NB4 (cell line): ENCODE measurements at regions not wholly inside any gene's neighbourhood (a gene's known extent, or its start where the extent isn't known, plus 50 kb on each side); places are given as distances from the start of the nearest gene placed in this dataset.

ENCODE experiments used
- DNase-seq: peaks from one replicate; pipeline ENCODE4 v3.0.0; 2010; ENCODE audit warnings: low read depth
- H3K4me3 ChIP-seq: one replicate; pipeline ENCODE4 v1.5.1; 2011; ENCODE audit warnings: mild to moderate bottlenecking, low read depth, low read length, moderate library complexity
- MYC ChIP-seq: IDR thresholded peaks from 2 replicates; pipeline ENCODE4 v1.6.1; 2011; ENCODE audit warnings: low read depth, low read length
- POLR2A ChIP-seq: IDR thresholded peaks from 2 replicates; pipeline ENCODE4 v1.6.1; 2011; ENCODE audit warnings: mild to moderate bottlenecking; ENCODE audit not compliant: insufficient read length; ENCODE audit errors: extremely low read depth
- TF ChIP-seq, protein P1 (sequence below): IDR thresholded peaks from 2 replicates; pipeline ENCODE4 v1.6.1; 2011; ENCODE audit warnings: low read depth, low read length
- TF ChIP-seq, protein P2 (sequence below): IDR thresholded peaks from one replicate; pipeline ENCODE4 v1.5.1; 2012; ENCODE audit warnings: low read depth, low read length

GRCh38 chr2:194345347-194345746 is 1311.7 kb upstream of the SLC39A10 start:
- no peak overlapping the region for H3K4me3 ChIP-seq
- TF ChIP-seq, protein P1, sequence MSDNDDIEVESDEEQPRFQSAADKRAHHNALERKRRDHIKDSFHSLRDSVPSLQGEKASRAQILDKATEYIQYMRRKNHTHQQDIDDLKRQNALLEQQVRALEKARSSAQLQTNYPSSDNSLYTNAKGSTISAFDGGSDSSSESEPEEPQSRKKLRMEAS = no peak
- TF ChIP-seq, protein P2, sequence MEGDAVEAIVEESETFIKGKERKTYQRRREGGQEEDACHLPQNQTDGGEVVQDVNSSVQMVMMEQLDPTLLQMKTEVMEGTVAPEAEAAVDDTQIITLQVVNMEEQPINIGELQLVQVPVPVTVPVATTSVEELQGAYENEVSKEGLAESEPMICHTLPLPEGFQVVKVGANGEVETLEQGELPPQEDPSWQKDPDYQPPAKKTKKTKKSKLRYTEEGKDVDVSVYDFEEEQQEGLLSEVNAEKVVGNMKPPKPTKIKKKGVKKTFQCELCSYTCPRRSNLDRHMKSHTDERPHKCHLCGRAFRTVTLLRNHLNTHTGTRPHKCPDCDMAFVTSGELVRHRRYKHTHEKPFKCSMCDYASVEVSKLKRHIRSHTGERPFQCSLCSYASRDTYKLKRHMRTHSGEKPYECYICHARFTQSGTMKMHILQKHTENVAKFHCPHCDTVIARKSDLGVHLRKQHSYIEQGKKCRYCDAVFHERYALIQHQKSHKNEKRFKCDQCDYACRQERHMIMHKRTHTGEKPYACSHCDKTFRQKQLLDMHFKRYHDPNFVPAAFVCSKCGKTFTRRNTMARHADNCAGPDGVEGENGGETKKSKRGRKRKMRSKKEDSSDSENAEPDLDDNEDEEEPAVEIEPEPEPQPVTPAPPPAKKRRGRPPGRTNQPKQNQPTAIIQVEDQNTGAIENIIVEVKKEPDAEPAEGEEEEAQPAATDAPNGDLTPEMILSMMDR = no peak
- no peak for TF ChIP-seq MYC
- no peak for TF ChIP-seq POLR2A
- DNase-seq = no peak

DNA sequence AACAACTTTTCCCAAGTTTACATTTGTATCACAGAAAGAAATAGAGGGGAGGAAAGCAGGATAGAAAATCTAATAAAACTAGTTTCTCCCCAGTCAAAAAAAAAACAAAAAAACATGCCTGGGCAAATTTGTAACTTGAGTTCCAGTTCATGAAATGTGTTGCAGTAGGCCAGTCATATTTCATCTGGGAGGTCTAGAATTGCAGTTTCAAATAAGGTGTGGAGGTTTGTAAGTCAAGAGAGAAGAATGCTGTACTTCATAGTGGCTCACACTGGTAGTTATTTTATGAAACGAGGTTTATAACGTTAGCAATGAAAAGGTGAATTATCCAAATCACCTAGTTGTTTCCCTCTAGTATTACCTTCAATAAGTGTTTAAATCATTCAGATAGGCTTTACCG is 1313.9 kb upstream of the SLC39A10 start:
- no peak for DNase-seq
- no peak overlapping the region for H3K4me3 ChIP-seq
- TF ChIP-seq, protein P1 = no peak
- TF ChIP-seq, protein P2 = no peak
- no peak for TF ChIP-seq MYC

DNA sequence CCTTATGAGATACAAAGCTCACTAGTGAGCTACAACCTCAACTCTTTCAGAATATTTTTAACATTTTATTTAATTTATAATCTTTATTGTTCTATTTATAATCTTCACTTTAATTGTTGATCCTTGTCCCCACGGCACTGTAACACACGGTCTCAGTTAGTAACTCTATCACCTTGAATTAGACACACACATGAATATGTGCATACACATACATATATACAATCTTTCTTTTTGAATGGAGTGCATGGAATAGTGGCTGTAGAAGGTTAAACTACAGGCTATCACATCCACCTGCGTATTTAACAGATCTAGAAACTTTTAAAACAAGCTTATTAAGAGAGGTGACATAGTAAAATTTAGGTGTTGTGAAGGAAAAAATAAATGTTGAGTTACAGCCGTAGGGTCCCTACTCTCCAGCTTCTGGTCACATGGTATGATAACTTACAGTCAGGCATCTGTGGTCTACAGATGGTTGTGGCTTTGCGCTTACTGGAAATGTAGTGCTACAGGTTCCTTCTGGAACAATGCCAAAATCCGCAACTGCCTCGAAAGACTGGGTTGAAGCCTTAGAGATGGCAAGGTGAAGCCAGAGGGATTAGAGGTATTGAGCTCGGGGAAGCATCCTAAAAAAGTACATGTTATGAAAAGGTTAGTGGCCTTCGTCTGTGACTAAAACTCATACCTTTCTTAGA is 1324.1 kb upstream of the SLC39A10 start:
- no peak for DNase-seq
- TF ChIP-seq, protein P1 = no peak
- no peak for TF ChIP-seq MYC
- H3K4me3 ChIP-seq = no peak overlapping the region

GRCh38 chr2:194328456-194328855 is 1328.6 kb upstream of the SLC39A10 start:
- H3K4me3 ChIP-seq = no peak overlapping the region
- TF ChIP-seq, protein P1 = no peak
- TF ChIP-seq POLR2A = no peak
- TF ChIP-seq, protein P2 = no peak
- no peak for TF ChIP-seq MYC
- no peak for DNase-seq

DNA sequence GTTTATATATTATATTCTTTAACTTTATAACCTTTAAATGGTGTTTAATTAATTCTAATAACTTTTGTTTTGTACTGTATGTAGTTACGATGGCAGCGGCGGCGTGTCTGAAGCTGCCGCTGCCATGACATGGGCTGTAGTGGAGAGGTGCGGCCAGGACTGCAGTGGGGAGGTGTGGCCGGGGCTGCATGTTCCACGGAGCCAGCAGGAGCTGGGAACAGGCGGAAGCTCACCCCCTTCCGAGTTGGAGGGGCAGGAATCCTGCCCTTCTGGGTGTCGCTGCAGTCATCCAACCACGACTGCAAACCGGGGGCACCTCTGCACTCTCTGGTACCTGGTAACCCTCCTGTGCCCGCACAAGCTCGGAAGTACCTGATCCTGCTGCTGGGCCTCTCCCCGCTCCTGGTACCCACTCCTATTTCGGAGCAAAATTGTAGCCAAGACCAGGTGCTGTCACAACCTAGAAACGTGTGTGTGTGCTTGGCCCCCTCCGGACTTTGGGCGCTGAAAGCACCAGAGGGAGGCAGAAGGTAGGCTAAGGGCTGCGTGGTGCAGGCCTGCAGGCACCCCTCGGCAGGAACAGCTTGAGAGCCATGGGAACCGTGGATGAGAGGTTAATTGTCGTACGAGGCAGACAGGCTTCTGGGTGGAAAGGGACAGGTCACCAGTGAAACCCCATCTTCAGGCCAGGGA is 1329.7 kb upstream of the SLC39A10 start:
- DNase-seq = no peak
- TF ChIP-seq, protein P2 = no peak
- TF ChIP-seq MYC (no peak), POLR2A (no peak)
- TF ChIP-seq, protein P1 = no peak
- H3K4me3 ChIP-seq = no peak overlapping the region

DNA sequence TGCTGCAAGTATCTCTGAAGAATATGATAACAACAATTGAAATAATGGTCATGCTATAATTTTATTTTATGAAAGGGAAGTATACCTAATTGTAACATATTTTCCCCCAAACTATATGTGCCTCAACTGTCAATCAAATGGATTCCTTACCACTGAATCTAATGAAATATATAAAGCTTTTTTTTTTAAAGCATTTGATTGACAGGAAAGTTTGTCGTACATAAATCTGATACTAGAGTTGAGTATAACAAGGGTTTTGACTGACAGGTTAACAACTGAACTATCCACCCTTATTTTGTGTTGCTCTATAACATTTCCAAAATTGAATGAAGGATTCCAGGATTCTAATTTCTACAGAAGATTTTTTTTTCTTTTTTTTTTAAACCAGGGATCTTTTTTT is 1333.3 kb upstream of the SLC39A10 start:
- H3K4me3 ChIP-seq = no peak overlapping the region
- DNase-seq = no peak
- TF ChIP-seq MYC (no peak), POLR2A (no peak)
- TF ChIP-seq, protein P1 = no peak
